ENCODE measurements at regions not wholly inside any gene's neighbourhood (a gene's known extent, or its start where the extent isn't known, plus 50 kb on each side); places are given as distances from the start of the nearest gene placed in this dataset.

- no peak for TF ChIP-seq Cebpa-rat (IDR thresholded peaks at IDR 0.05)
- no peaks in the 10 kb centered on the region; a peak in 1 of 22 replicates for H3K36me3 ChIP-seq
- H3K4me1 ChIP-seq = no peaks in the 10 kb centered on the region
- H3K4me2 ChIP-seq = no peak overlapping the region
- H3K27ac ChIP-seq = no peak overlapping the region
- H3K9ac ChIP-seq = no peak overlapping the region
- H3K4me3 ChIP-seq = no peak overlapping the region
- peaks cover 6 to 45% (median 11%) of the 10 kb centered on the region in 11 experiments; a peak in 15 of 22 replicates for H3K9me3 ChIP-seq (replicated peaks in 1 of 11)
- no peaks in the 10 kb centered on the region for H4K20me1 ChIP-seq
- no peaks in the 10 kb centered on the region for H3K27me3 ChIP-seq
Observed at GRCh38 chr4:108227923-108228322, 59.2 kb upstream of the LEF1 start.

- H3K36me3 ChIP-seq = no peaks in the 10 kb centered on the region; a peak in 1 of 22 replicates
Observed at GRCh38 chr4:108224611-108225053, 55.9 kb upstream of the LEF1 start.

DNA sequence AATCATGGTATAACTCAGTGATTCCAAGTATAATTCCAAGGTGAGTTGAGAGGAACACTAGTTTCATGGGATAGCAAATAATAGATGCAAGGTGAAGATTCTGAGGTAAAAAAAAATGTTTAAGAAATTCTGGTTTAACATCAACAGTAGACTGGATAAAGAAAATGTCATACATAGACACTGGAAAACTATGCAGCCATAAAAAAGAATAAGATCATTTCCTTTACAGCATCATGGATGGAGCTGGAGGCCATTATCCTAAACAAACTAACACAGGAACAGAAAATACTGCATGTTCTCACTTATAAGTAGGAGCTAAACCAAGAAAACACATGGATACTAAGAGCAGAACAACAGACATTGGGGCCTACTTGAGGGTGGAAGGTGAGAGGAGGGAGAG is 54.6 kb upstream of the LEF1 start:
- Histone ChIP-seq H3K9ac (no peak overlapping the region), H3K36me3 (no peaks in the 10 kb centered on the region; a peak in 1 of 22 replicates), H3K27ac (no peak overlapping the region), H3K4me1 (no peaks in the 10 kb centered on the region), H3K4me3 (no peak overlapping the region), H4K20me1 (no peaks in the 10 kb centered on the region), H3K9me3 (replicated peaks in 1 of 11) (peaks cover 0 to 27% (median 5%) of the 10 kb centered on the region in 11 experiments; a peak in 9 of 22 replicates), H3K27me3 (no peaks in the 10 kb centered on the region), H3K4me2 (no peak overlapping the region)
- no peak for TF ChIP-seq Cebpa-rat (IDR thresholded peaks at IDR 0.05)

More at GRCh38 chr4:108224611-108225053, 55.9 kb upstream of the LEF1 start:
- Histone ChIP-seq H4K20me1 (no peaks in the 10 kb centered on the region), H3K9ac (no peak overlapping the region), H3K4me3 (no peak overlapping the region), H3K4me2 (no peak overlapping the region), H3K27ac (no peak overlapping the region), H3K4me1 (no peaks in the 10 kb centered on the region), H3K9me3 (replicated peaks in 1 of 11) (peaks cover 0 to 28% (median 5%) of the 10 kb centered on the region in 11 experiments; a peak in 9 of 22 replicates), H3K27me3 (no peaks in the 10 kb centered on the region)
- no peak for TF ChIP-seq Cebpa-rat (IDR thresholded peaks at IDR 0.05)

GRCh38 chr4:108219998-108220397 is 51.3 kb upstream of the LEF1 start:
- Histone ChIP-seq H3K9ac (no peak overlapping the region), H4K20me1 (no peaks in the 10 kb centered on the region), H3K9me3 (replicated peaks in 1 of 11) (peaks cover 0 to 9% (median 3%) of the 10 kb centered on the region in 11 experiments; a peak in 4 of 22 replicates), H3K36me3 (no peaks in the 10 kb centered on the region; a peak in 1 of 22 replicates), H3K27me3 (no peaks in the 10 kb centered on the region), H3K4me2 (no peak overlapping the region), H3K4me3 (no peak overlapping the region), H3K4me1 (no peaks in the 10 kb centered on the region), H3K27ac (no peak overlapping the region)
- no peak for TF ChIP-seq Cebpa-rat (IDR thresholded peaks at IDR 0.05)
